HL-60 (cell line): ENCODE measurements at regions not wholly inside any gene's neighbourhood (a gene's known extent, or its start where the extent isn't known, plus 50 kb on each side); places are given as distances from the start of the nearest gene placed in this dataset.
"Not testable (repeated sequence)": the region's sequence is repeated elsewhere in the genome, so short reads cannot be mapped to it uniquely, and the experiment has no call there.

Experiments
- DNase-seq, 2 experiments: peaks; one replicate each; pipeline ENCODE4 v3.0.0-alpha.2; 2010 to 2020; ENCODE audit warnings: low read depth in 1 of 2, low spot score in 1 of 2
- H3K27ac ChIP-seq: fragments of 250-450 bp; sonication (Bioruptor Pico); replicated peaks from 2 replicates; pipeline ENCODE4 v1.5.1; 2020; ENCODE audit warnings: mild to moderate bottlenecking, moderate library complexity
- H3K27me3 ChIP-seq: fragments of 250-450 bp; sonication (Bioruptor Pico); 2 replicates; pipeline ENCODE4 v1.5.1; 2021; ENCODE audit warnings: mild to moderate bottlenecking, moderate library complexity; ENCODE audit not compliant: insufficient read depth, poor library complexity, severe bottlenecking
- H3K4me3 ChIP-seq: replicated peaks from 2 replicates; pipeline ENCODE4 v1.5.1; 2011; ENCODE audit warnings: mild to moderate bottlenecking, control low read depth, low read length; ENCODE audit not compliant: insufficient read depth
- GABPA ChIP-seq: IDR thresholded peaks from 2 replicates; pipeline ENCODE4 v1.6.1; 2012; ENCODE audit warnings: low read depth
- POLR2AphosphoS5 ChIP-seq: IDR thresholded peaks from 2 replicates; pipeline ENCODE4 v1.6.1; 2012; ENCODE audit warnings: low read depth
- SPI1 ChIP-seq: IDR thresholded peaks from 2 replicates; pipeline ENCODE4 v1.6.1; 2012; ENCODE audit warnings: low read depth, mild to moderate bottlenecking, borderline replicate concordance
- TF ChIP-seq, protein P1 (sequence below): IDR thresholded peaks from 2 replicates; pipeline ENCODE4 v1.6.1; 2012; ENCODE audit warnings: low read depth; ENCODE audit not compliant: insufficient replicate concordance
- TF ChIP-seq, protein P2 (sequence below): IDR thresholded peaks from one replicate; pipeline ENCODE4 v1.5.1; 2011; ENCODE audit warnings: low read length, control low read depth, inconsistent platforms; ENCODE audit not compliant: insufficient read depth

DNA sequence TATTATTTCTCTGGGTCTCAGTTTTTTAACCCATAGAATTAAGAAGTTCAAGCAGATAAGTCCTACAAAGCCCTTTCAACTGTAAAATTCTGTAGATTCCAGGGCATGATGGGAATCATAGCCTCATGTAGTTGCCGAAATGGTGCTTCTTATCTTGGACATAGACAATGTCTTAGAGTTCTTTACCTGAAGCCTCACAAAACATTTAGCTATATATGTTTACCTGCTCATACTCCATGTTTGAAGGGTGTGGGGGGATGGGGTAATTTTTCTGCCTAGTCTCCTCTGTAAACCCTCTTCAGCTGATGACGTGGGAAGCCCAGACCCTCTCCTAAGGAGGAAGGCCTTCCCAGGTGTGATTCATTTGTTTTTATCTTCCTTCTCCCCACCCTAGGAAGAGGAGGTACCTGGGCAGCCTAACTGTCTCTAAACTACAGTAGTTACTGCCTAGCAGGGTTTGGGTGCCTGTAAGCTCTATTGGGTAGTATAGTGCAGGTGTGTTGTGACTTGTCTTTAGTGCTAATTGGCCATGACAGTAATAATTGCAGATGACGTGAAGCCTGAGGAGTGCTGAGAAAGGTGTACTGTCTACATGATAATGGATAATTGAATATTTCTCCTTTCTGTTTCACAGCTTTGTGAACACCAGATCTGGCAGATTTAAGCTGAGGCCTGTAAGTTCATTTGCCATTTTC lies 230.8 kb downstream of the TFAP2B start:
- TF ChIP-seq GABPA (no peak), SPI1 (no peak), POLR2AphosphoS5 (no peak)
- TF ChIP-seq, protein P1, sequence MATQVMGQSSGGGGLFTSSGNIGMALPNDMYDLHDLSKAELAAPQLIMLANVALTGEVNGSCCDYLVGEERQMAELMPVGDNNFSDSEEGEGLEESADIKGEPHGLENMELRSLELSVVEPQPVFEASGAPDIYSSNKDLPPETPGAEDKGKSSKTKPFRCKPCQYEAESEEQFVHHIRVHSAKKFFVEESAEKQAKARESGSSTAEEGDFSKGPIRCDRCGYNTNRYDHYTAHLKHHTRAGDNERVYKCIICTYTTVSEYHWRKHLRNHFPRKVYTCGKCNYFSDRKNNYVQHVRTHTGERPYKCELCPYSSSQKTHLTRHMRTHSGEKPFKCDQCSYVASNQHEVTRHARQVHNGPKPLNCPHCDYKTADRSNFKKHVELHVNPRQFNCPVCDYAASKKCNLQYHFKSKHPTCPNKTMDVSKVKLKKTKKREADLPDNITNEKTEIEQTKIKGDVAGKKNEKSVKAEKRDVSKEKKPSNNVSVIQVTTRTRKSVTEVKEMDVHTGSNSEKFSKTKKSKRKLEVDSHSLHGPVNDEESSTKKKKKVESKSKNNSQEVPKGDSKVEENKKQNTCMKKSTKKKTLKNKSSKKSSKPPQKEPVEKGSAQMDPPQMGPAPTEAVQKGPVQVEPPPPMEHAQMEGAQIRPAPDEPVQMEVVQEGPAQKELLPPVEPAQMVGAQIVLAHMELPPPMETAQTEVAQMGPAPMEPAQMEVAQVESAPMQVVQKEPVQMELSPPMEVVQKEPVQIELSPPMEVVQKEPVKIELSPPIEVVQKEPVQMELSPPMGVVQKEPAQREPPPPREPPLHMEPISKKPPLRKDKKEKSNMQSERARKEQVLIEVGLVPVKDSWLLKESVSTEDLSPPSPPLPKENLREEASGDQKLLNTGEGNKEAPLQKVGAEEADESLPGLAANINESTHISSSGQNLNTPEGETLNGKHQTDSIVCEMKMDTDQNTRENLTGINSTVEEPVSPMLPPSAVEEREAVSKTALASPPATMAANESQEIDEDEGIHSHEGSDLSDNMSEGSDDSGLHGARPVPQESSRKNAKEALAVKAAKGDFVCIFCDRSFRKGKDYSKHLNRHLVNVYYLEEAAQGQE, result no peak
- TF ChIP-seq, protein P2, sequence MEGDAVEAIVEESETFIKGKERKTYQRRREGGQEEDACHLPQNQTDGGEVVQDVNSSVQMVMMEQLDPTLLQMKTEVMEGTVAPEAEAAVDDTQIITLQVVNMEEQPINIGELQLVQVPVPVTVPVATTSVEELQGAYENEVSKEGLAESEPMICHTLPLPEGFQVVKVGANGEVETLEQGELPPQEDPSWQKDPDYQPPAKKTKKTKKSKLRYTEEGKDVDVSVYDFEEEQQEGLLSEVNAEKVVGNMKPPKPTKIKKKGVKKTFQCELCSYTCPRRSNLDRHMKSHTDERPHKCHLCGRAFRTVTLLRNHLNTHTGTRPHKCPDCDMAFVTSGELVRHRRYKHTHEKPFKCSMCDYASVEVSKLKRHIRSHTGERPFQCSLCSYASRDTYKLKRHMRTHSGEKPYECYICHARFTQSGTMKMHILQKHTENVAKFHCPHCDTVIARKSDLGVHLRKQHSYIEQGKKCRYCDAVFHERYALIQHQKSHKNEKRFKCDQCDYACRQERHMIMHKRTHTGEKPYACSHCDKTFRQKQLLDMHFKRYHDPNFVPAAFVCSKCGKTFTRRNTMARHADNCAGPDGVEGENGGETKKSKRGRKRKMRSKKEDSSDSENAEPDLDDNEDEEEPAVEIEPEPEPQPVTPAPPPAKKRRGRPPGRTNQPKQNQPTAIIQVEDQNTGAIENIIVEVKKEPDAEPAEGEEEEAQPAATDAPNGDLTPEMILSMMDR, result no peak
- H3K27me3 ChIP-seq, result no peaks in the 10 kb centered on the region
- no peak overlapping the region for H3K27ac ChIP-seq
- no peak for DNase-seq
- no peak overlapping the region for H3K4me3 ChIP-seq

DNA sequence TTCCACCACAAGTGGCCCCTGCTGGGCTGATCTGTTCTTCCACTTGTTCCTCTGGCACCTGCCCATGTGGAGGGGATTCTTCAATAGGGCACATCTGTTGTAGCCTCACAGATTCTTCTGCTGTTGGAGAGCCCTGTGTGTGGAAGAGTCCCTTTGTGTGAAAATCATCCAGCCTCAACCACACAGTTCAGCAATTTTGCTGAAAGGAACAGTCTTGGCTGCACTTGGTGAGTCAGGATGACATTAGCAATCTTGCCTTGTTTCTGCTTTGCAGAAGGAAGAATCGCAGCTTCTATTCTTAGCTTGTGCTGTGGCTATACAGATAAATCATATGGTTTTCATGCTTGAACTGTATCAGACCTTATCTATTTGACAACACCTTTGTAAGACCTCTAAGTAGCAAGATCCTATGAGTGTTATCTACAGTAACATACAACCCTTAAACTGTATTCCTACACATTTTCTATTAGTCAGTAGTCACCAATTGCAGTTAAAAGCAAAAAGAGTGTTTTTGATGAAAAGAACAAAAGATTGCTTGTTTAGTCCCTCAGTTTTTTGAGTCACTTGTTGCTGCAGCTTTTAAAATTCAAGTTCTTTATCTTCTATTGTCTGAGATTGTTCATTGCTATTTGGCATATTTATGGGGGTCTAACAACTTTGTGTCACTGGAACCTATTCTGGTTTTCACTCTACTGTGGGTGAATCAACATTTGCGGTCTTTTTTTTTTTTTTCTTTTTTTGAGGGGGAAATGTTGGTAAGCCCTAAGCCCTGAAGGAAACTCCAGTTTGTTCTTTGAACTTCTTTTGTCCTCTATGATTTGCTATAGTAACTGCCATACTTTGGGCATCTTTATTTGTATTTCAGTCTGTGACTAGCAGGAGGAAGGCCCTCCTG lies 231.6 kb downstream of the TFAP2B start:
- TF ChIP-seq GABPA, result no peak
- TF ChIP-seq, protein P1, result no peak
- TF ChIP-seq SPI1, result no peak
- TF ChIP-seq POLR2AphosphoS5, result no peak
- TF ChIP-seq, protein P2, result no peak
- H3K4me3 ChIP-seq, result no peak overlapping the region
- no peak for DNase-seq
- H3K27ac ChIP-seq, result no peak overlapping the region
- no peaks in the 10 kb centered on the region for H3K27me3 ChIP-seq

DNA sequence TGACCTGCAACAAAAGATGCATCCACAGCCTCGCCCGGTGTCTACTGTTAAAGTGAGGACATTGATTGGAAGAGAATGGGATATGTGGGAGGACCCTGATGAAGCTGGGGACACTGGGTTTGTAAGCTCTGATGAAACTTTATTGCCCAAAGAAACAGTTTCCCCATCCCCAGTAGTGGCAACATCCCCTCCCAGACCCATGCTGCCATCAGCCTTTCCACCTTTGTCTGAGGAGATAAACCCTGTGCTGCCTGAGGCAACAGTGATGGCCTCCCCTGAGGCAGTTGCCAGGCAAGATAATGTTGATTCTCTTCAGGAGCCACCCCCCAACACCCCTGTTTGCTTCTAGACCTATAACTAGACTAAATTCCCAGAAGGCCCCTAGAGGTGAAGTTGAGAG lies 234.0 kb downstream of the TFAP2B start:
- not testable (repeated sequence) for DNase-seq, H3K4me3 ChIP-seq, H3K27ac ChIP-seq, H3K27me3 ChIP-seq

DNA sequence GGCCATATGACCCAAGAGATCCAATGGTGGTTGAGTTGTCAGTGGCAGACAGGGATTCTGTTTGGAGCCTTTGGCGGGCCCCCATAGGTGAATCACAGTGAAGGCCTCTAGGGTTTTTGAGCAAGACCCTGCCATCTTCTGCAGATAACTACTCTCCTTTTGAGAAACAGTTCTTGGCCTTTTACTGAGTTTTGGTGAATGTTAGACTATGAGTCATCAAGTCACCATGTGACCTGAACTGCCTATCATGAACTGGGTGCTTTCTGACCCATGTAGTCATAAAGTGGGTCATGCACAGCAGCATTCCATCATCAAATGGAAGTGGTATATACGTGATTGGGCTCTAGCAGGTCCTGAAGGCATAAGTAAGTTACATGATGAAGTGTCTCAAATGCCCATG lies 236.6 kb downstream of the TFAP2B start:
- not testable (repeated sequence) for H3K4me3 ChIP-seq, H3K27ac ChIP-seq, H3K27me3 ChIP-seq, DNase-seq
